SKM-1 treated with dmso at 0.1 percent for 144 hours (cell line): ENCODE measurements at regions not wholly inside any gene's neighbourhood (a gene's known extent, or its start where the extent isn't known, plus 50 kb on each side); places are given as distances from the start of the nearest gene placed in this dataset.
"Not testable (repeated sequence)": the region's sequence is repeated elsewhere in the genome, so short reads cannot be mapped to it uniquely, and the experiment has no call there.

Source experiments
- DNase-seq: peaks from one replicate; lab custom pipeline; 2025; ENCODE audit not compliant: unreplicated experiment; lab: John Stamatoyannopoulos, UW

GRCh38 chr3:191813245-191813644 is 352.3 kb downstream of the PYDC2 start:
- DNase-seq: no peak

- no peak for DNase-seq
These were observed 387.9 kb downstream of the PYDC2 start for GRCh38 chr3:191848818-191849217.

- DNase-seq: no peak
These were observed 398.6 kb downstream of the PYDC2 start for GRCh38 chr3:191859531-191859930.

GRCh38 chr3:191869738-191870415 is 408.9 kb downstream of the PYDC2 start:
- no peak for DNase-seq

GRCh38 chr3:191873736-191874135 is 412.8 kb downstream of the PYDC2 start:
- DNase-seq: no peak

- DNase-seq: no peak
These were observed 421.3 kb downstream of the PYDC2 start for GRCh38 chr3:191882289-191882688.

- DNase-seq: no peak
These were observed 423.2 kb downstream of the PYDC2 start for GRCh38 chr3:191884132-191884531.

- no peak for DNase-seq
These were observed 428.1 kb downstream of the PYDC2 start for GRCh38 chr3:191889106-191889505.

GRCh38 chr3:191889756-191890155 is 428.8 kb downstream of the PYDC2 start:
- DNase-seq: no peak

- DNase-seq: no peak
These were observed 433.4 kb downstream of the PYDC2 start for GRCh38 chr3:191894406-191894805.

GRCh38 chr3:191901741-191902140 is 440.8 kb downstream of the PYDC2 start:
- no peak for DNase-seq

- DNase-seq: no peak
These were observed 451.7 kb downstream of the PYDC2 start for GRCh38 chr3:191912616-191913204.

GRCh38 chr3:191915712-191916111 is 454.7 kb downstream of the PYDC2 start:
- DNase-seq: no peak

- DNase-seq: no peak
These were observed 458.6 kb downstream of the PYDC2 start for GRCh38 chr3:191919491-191920026.

GRCh38 chr3:191922570-191922969 is 461.6 kb downstream of the PYDC2 start:
- DNase-seq: no peak

- DNase-seq: not testable (repeated sequence)
These were observed 466.3 kb downstream of the PYDC2 start for GRCh38 chr3:191927183-191927817.

- not testable (repeated sequence) for DNase-seq
These were observed 467.0 kb downstream of the PYDC2 start for GRCh38 chr3:191927998-191928397.

- no peak for DNase-seq
These were observed 483.9 kb downstream of the PYDC2 start for GRCh38 chr3:191944835-191945234.

- no peak for DNase-seq
These were observed 491.2 kb downstream of the PYDC2 start for GRCh38 chr3:191952186-191952585.

GRCh38 chr3:191952609-191953008 is 491.6 kb downstream of the PYDC2 start:
- DNase-seq: no peak

GRCh38 chr3:191958980-191959671 is 498.2 kb downstream of the PYDC2 start:
- DNase-seq: peak; percentile 8
